ENCODE measurements at regions not wholly inside any gene's neighbourhood (a gene's known extent, or its start where the extent isn't known, plus 50 kb on each side); places are given as distances from the start of the nearest gene placed in this dataset.

GRCh38 chrX:36908801-36909675 is 99.1 kb upstream of the FAM47C start:
- Histone ChIP-seq H3K27me3 (ENCODE audit: control insufficient read depth, insufficient read depth, low read length) (no peaks in the 10 kb centered on the region), H3K27ac (ENCODE audit: insufficient read depth, low read length) (no peak overlapping the region), H3K79me2 (ENCODE audit: control insufficient read depth, insufficient read depth, low read length) (no peaks in the 10 kb centered on the region), H3K4me3 (replicated peaks in 1 of 4; ENCODE audit: control extremely low read depth in 1 of 4, insufficient read depth in 1 of 4, low read depth in 3 of 4, low read length in 4 of 4) (no peak overlapping the region), H3K36me3 (ENCODE audit: control insufficient read depth, insufficient read depth, low read length) (no peaks in the 10 kb centered on the region), H3K9ac (ENCODE audit: insufficient read depth, low read length) (no peak overlapping the region), H3K9me3 (ENCODE audit: control insufficient read depth, insufficient read depth, low read depth, low read length) (no peaks in the 10 kb centered on the region), H3K4me1 (ENCODE audit: control insufficient read depth, extremely low read depth, insufficient read depth, low read length) (no peaks in the 10 kb centered on the region), H4K20me1 (ENCODE audit: control insufficient read depth, extremely low read depth, insufficient read depth, low read length) (no peaks in the 10 kb centered on the region), H2AFZ (ENCODE audit: low read length) (no peak overlapping the region), H3K4me2 (ENCODE audit: extremely low read depth, insufficient read depth, low read length) (no peak overlapping the region)
- peak; percentile 12 to 42 for DNase-seq (ENCODE audit: low read depth in 2 of 2)
- TF ChIP-seq EZH2 (IDR thresholded peaks at IDR 0.05; ENCODE audit: low read length, missing control alignments) = no peak
- peak in 1 of 2 donors; percentile 39 for TF ChIP-seq CTCF (conservative IDR thresholded peaks at IDR 0.05 in 1 of 2, IDR thresholded peaks at IDR 0.05 in 1 of 2; ENCODE audit: low read depth in 1 of 2, low read length in 2 of 2)

GRCh38 chrX:36909676-36910030 is 98.5 kb upstream of the FAM47C start:
- Histone ChIP-seq H2AFZ (ENCODE audit: low read length) (no peak overlapping the region), H3K79me2 (ENCODE audit: control insufficient read depth, insufficient read depth, low read length) (no peaks in the 10 kb centered on the region), H3K4me3 (replicated peaks in 1 of 4; ENCODE audit: control extremely low read depth in 1 of 4, insufficient read depth in 1 of 4, low read depth in 3 of 4, low read length in 4 of 4) (no peak overlapping the region), H3K9me3 (ENCODE audit: control insufficient read depth, insufficient read depth, low read depth, low read length) (no peaks in the 10 kb centered on the region), H3K27me3 (ENCODE audit: control insufficient read depth, insufficient read depth, low read length) (no peaks in the 10 kb centered on the region), H3K36me3 (ENCODE audit: control insufficient read depth, insufficient read depth, low read length) (no peaks in the 10 kb centered on the region), H4K20me1 (ENCODE audit: control insufficient read depth, extremely low read depth, insufficient read depth, low read length) (no peaks in the 10 kb centered on the region), H3K9ac (ENCODE audit: insufficient read depth, low read length) (no peak overlapping the region), H3K27ac (ENCODE audit: insufficient read depth, low read length) (no peak overlapping the region), H3K4me1 (ENCODE audit: control insufficient read depth, extremely low read depth, insufficient read depth, low read length) (no peaks in the 10 kb centered on the region), H3K4me2 (ENCODE audit: extremely low read depth, insufficient read depth, low read length) (no peak overlapping the region)
- TF ChIP-seq CTCF (conservative IDR thresholded peaks at IDR 0.05 in 1 of 2, IDR thresholded peaks at IDR 0.05 in 1 of 2; ENCODE audit: low read depth in 1 of 2, low read length in 2 of 2) (no peak), EZH2 (IDR thresholded peaks at IDR 0.05; ENCODE audit: low read length, missing control alignments) (no peak)
- peak; percentile 0 to 50 for DNase-seq (ENCODE audit: low read depth in 2 of 2)

- H3K4me1 ChIP-seq (ENCODE audit: control insufficient read depth, extremely low read depth, insufficient read depth, low read length) = no peaks in the 10 kb centered on the region
- H3K27ac ChIP-seq (ENCODE audit: insufficient read depth, low read length) = no peak overlapping the region
- no peaks in the 10 kb centered on the region for H3K79me2 ChIP-seq (ENCODE audit: control insufficient read depth, insufficient read depth, low read length)
- H3K9me3 ChIP-seq (ENCODE audit: control insufficient read depth, insufficient read depth, low read depth, low read length) = no peaks in the 10 kb centered on the region
- H4K20me1 ChIP-seq (ENCODE audit: control insufficient read depth, extremely low read depth, insufficient read depth, low read length) = no peaks in the 10 kb centered on the region
- H3K27me3 ChIP-seq (ENCODE audit: control insufficient read depth, insufficient read depth, low read length) = no peaks in the 10 kb centered on the region
- TF ChIP-seq EZH2 (IDR thresholded peaks at IDR 0.05; ENCODE audit: low read length, missing control alignments) = no peak
- no peak for TF ChIP-seq CTCF (conservative IDR thresholded peaks at IDR 0.05 in 1 of 2, IDR thresholded peaks at IDR 0.05 in 1 of 2; ENCODE audit: low read depth in 1 of 2, low read length in 2 of 2)
- DNase-seq (ENCODE audit: low read depth in 2 of 2) = no peak
- no peaks in the 10 kb centered on the region for H3K36me3 ChIP-seq (ENCODE audit: control insufficient read depth, insufficient read depth, low read length)
- no peak overlapping the region for H2AFZ ChIP-seq (ENCODE audit: low read length)
- H3K4me3 ChIP-seq (replicated peaks in 1 of 4; ENCODE audit: control extremely low read depth in 1 of 4, insufficient read depth in 1 of 4, low read depth in 3 of 4, low read length in 4 of 4) = no peak overlapping the region
- no peak overlapping the region for H3K9ac ChIP-seq (ENCODE audit: insufficient read depth, low read length)
- H3K4me2 ChIP-seq (ENCODE audit: extremely low read depth, insufficient read depth, low read length) = no peak overlapping the region
Observed at GRCh38 chrX:36913551-36913950, 94.6 kb upstream of the FAM47C start.

Measured in fibroblast of lung (primary cell).